NB4 (cell line): ENCODE measurements at regions not wholly inside any gene's neighbourhood (a gene's known extent, or its start where the extent isn't known, plus 50 kb on each side); places are given as distances from the start of the nearest gene placed in this dataset.

Source experiments
- CTCF ChIP-seq: IDR thresholded peaks from one replicate; pipeline ENCODE4 v1.5.1; 2012; ENCODE audit warnings: low read depth, low read length
- POLR2A ChIP-seq: IDR thresholded peaks from 2 replicates; pipeline ENCODE4 v1.6.1; 2011; ENCODE audit warnings: mild to moderate bottlenecking; ENCODE audit not compliant: insufficient read length; ENCODE audit errors: extremely low read depth

- TF ChIP-seq CTCF: no peak
- no peak for TF ChIP-seq POLR2A
These were observed 267.3 kb upstream of the TET2 start for GRCh38 chr4:104879367-104879766.
